SK-N-SH treated with all-trans-retinoic acid at 6 μM for 48 hours (cell line): ENCODE measurements at regions not wholly inside any gene's neighbourhood (a gene's known extent, or its start where the extent isn't known, plus 50 kb on each side); places are given as distances from the start of the nearest gene placed in this dataset.
A peak's percentile ranks its signal among the peaks of the same experiment; 100 is the strongest.

ENCODE experiments used
- ATAC-seq: fragments of 200-7000 bp; cut with Tn5 transposase; 3 replicates; pipeline ENCODE4 v1.9.1; 2020; ENCODE audit warnings: mild to moderate bottlenecking, moderate library complexity
- ARNTL ChIP-seq: fragments of 450-650 bp; formaldehyde crosslinking; IDR thresholded peaks from 2 replicates; pipeline ENCODE4 v1.5.0; 2020; ENCODE audit warnings: low read depth, mild to moderate bottlenecking, moderate library complexity, borderline replicate concordance
- BACH2 ChIP-seq: fragments of 250-450 bp; sonication (Bioruptor Pico); IDR thresholded peaks from 2 replicates; pipeline ENCODE4 v1.9.0; 2021; ENCODE audit warnings: mild to moderate bottlenecking, borderline replicate concordance
- CSDC2 ChIP-seq: fragments of 250-450 bp; sonication (Bioruptor Pico); IDR thresholded peaks from 2 replicates; pipeline ENCODE4 v1.5.0; 2020; ENCODE audit warnings: mild to moderate bottlenecking, moderate library complexity
- ESRRG ChIP-seq: fragments of 250-450 bp; sonication (Bioruptor Pico); IDR thresholded peaks from 2 replicates; pipeline ENCODE4 v1.6.1; 2021; ENCODE audit warnings: mild to moderate bottlenecking
- GLIS3 ChIP-seq: fragments of 250-450 bp; sonication (Bioruptor Pico); IDR thresholded peaks from 2 replicates; pipeline ENCODE4 v1.5.0; 2020; ENCODE audit warnings: mild to moderate bottlenecking, moderate library complexity
- ISL1 ChIP-seq: fragments of 250-450 bp; sonication (Bioruptor Pico); IDR thresholded peaks from 2 replicates; pipeline ENCODE4 v2.1.2; 2022; ENCODE audit warnings: mild to moderate bottlenecking, moderate library complexity
- OSR1 ChIP-seq: fragments of 250-450 bp; sonication (Bioruptor Pico); IDR thresholded peaks from 2 replicates; pipeline ENCODE4 v1.8.0; 2022; ENCODE audit warnings: moderate library complexity, mild to moderate bottlenecking, inconsistent platforms
- RARB ChIP-seq: fragments of 250-450 bp; sonication (Bioruptor Pico); IDR thresholded peaks from 2 replicates; pipeline ENCODE4 v1.8.0; 2021; ENCODE audit warnings: mild to moderate bottlenecking, moderate library complexity
- SNAI2 ChIP-seq: fragments of 250-450 bp; sonication (Bioruptor Pico); IDR thresholded peaks from 2 replicates; pipeline ENCODE4 v1.5.0; 2020; ENCODE audit warnings: mild to moderate bottlenecking, moderate library complexity
- TCF4 ChIP-seq: fragments of 250-450 bp; sonication (Bioruptor Pico); IDR thresholded peaks from 2 replicates; pipeline ENCODE4 v1.8.0; 2021; ENCODE audit warnings: mild to moderate bottlenecking, moderate library complexity, borderline replicate concordance
- TOX ChIP-seq: fragments of 250-450 bp; sonication (Bioruptor Pico); IDR thresholded peaks from 2 replicates; pipeline ENCODE4 v1.8.0; 2021; ENCODE audit warnings: mild to moderate bottlenecking, moderate library complexity, borderline replicate concordance
- ZC3H10 ChIP-seq: fragments of 250-450 bp; sonication (Bioruptor Pico); IDR thresholded peaks from 2 replicates; pipeline ENCODE4 v1.5.1; 2021; ENCODE audit warnings: mild to moderate bottlenecking, moderate library complexity
- ZFP3 ChIP-seq: fragments of 250-450 bp; sonication (Bioruptor Pico); IDR thresholded peaks from 2 replicates; pipeline ENCODE4 v1.5.0; 2020; ENCODE audit warnings: mild to moderate bottlenecking, moderate library complexity
- ZFP30 ChIP-seq: fragments of 450-650 bp; formaldehyde crosslinking; IDR thresholded peaks from 2 replicates; pipeline ENCODE4 v1.5.0; 2022; ENCODE audit warnings: mild to moderate bottlenecking, moderate library complexity
- ZNF70 ChIP-seq: fragments of 450-650 bp; formaldehyde crosslinking; IDR thresholded peaks from 2 replicates; pipeline ENCODE4 v1.5.0; 2020; ENCODE audit warnings: mild to moderate bottlenecking, moderate library complexity
- TF ChIP-seq, protein P1 (sequence below): fragments of 250-450 bp; sonication (Bioruptor Pico); IDR thresholded peaks from 2 replicates; pipeline ENCODE4 v1.5.0; 2020; ENCODE audit warnings: mild to moderate bottlenecking, moderate library complexity
- TF ChIP-seq, protein P2 (sequence below): fragments of 250-450 bp; sonication (Bioruptor Pico); IDR thresholded peaks from 2 replicates; pipeline ENCODE4 v1.5.1; 2020; ENCODE audit warnings: low read depth, mild to moderate bottlenecking, moderate library complexity
- TF ChIP-seq, protein P3 (sequence below): fragments of 250-450 bp; sonication (Bioruptor Pico); IDR thresholded peaks from 2 replicates; pipeline ENCODE4 v1.5.1; 2021; ENCODE audit warnings: mild to moderate bottlenecking, moderate library complexity
- TF ChIP-seq, protein P4 (sequence below): fragments of 250-450 bp; sonication (Bioruptor Pico); IDR thresholded peaks from 2 replicates; pipeline ENCODE4 v1.8.0; 2020; ENCODE audit warnings: mild to moderate bottlenecking, moderate library complexity, borderline replicate concordance

DNA sequence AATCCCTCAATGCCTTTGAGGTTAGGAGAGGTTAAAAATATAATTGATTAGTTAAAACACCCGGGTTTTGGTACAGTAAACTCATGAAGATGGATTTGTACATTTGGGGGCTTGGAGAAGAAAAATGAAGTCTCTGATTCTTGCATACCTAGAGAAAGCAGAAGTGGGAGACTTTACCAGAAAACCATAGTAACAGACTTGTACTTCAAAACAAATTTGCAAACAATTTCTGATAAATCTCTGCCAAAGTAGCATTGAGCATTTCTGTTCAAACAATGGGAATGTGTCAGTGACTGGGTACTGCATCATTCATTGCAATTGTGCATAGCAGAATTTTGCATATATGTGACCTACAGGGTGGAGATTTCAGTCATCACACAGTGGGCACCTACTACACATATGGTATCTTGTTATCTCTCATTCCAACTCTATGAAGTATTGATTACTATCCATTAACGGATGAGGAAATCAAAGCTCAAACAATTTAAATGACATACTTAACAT lies 256.9 kb downstream of the PLK2 start (continued):
- TF ChIP-seq, protein P1, sequence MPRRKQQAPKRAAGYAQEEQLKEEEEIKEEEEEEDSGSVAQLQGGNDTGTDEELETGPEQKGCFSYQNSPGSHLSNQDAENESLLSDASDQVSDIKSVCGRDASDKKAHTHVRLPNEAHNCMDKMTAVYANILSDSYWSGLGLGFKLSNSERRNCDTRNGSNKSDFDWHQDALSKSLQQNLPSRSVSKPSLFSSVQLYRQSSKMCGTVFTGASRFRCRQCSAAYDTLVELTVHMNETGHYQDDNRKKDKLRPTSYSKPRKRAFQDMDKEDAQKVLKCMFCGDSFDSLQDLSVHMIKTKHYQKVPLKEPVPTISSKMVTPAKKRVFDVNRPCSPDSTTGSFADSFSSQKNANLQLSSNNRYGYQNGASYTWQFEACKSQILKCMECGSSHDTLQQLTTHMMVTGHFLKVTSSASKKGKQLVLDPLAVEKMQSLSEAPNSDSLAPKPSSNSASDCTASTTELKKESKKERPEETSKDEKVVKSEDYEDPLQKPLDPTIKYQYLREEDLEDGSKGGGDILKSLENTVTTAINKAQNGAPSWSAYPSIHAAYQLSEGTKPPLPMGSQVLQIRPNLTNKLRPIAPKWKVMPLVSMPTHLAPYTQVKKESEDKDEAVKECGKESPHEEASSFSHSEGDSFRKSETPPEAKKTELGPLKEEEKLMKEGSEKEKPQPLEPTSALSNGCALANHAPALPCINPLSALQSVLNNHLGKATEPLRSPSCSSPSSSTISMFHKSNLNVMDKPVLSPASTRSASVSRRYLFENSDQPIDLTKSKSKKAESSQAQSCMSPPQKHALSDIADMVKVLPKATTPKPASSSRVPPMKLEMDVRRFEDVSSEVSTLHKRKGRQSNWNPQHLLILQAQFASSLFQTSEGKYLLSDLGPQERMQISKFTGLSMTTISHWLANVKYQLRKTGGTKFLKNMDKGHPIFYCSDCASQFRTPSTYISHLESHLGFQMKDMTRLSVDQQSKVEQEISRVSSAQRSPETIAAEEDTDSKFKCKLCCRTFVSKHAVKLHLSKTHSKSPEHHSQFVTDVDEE (CRISPR knock-in tag), result no peak
- no peak for TF ChIP-seq TOX (CRISPR knock-in tag)
- TF ChIP-seq ARNTL (CRISPR knock-in tag), result no peak
- no peak for TF ChIP-seq CSDC2
- TF ChIP-seq BACH2 (CRISPR knock-in tag), result no peak
- TF ChIP-seq TCF4, result no peak
- no peak for TF ChIP-seq ZNF70 (CRISPR knock-in tag)
- TF ChIP-seq ESRRG (CRISPR knock-in tag), result no peak
- TF ChIP-seq SNAI2 (CRISPR knock-in tag), result no peak
- no peak for TF ChIP-seq ZFP30 (CRISPR knock-in tag)
- no peak for TF ChIP-seq GLIS3 (CRISPR knock-in tag)
- TF ChIP-seq, protein P2, sequence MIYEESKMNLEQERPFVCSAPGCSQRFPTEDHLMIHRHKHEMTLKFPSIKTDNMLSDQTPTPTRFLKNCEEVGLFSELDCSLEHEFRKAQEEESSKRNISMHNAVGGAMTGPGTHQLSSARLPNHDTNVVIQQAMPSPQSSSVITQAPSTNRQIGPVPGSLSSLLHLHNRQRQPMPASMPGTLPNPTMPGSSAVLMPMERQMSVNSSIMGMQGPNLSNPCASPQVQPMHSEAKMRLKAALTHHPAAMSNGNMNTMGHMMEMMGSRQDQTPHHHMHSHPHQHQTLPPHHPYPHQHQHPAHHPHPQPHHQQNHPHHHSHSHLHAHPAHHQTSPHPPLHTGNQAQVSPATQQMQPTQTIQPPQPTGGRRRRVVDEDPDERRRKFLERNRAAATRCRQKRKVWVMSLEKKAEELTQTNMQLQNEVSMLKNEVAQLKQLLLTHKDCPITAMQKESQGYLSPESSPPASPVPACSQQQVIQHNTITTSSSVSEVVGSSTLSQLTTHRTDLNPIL (CRISPR knock-in tag), result no peak
- TF ChIP-seq OSR1 (CRISPR knock-in tag), result no peak

DNA sequence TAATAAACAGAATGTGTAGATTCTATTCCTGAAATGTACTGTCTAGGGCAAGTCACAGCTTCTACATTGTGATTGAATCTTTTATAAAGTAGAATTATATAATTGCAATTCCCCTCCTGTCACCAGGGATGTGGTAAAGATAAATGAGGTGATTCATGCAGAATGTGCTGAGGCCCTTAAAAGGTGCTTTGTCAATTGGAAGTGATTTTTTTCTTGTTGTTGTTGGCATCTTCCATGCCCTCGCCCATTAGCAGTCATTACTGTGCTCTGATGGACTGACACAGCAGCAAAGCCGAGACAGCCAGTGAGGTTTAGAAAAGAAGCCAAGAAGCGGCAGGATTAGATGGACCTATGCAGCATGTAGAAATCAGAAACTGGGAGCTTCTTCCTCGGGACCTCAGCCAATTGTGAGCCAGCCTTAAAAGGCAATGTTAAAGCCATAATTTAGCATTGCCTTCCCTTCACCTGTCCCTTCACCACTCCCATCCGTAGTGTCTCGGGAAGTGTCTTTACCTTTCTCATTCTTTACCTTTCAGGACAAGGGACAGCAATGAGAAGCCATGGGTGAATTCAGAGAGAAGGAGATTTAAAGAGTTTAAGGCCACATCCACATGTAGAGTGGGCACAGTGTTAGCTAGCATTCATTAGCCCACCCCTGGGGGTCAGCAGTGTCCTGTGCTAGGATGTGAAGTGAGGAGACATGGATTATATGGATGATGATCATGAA lies 257.8 kb downstream of the PLK2 start:
- TF ChIP-seq ISL1 (CRISPR knock-in tag) (peak; percentile 17; the same call in 1 of the 2 replicates), GLIS3 (CRISPR knock-in tag) (no peak)
- ATAC-seq, result no peak

DNA sequence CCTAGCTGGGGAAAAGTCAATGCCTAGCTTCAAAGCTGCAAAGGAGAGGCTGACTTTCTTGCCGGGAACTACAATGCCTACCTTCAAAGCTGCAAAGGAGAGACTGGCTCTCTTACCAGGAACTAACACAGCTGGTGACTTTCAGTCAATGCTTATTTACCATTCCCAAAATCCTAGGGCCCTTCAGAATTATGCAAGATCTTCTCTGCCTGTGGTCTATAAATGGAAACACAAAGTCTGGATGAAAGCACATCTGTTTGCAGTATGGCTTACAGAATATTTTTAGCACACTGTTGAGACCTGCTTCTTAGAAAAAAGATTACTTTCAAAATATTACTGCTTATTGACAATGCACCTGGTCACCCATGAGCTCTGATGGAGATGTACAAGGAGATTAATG lies 259.4 kb downstream of the PLK2 start:
- ATAC-seq, result no peak
- TF ChIP-seq ZC3H10 (CRISPR knock-in tag) (no peak), RARB (no peak), CSDC2 (no peak), SNAI2 (CRISPR knock-in tag) (no peak), ARNTL (CRISPR knock-in tag) (no peak)
- TF ChIP-seq, protein P1 (CRISPR knock-in tag), result no peak
- TF ChIP-seq, protein P3, sequence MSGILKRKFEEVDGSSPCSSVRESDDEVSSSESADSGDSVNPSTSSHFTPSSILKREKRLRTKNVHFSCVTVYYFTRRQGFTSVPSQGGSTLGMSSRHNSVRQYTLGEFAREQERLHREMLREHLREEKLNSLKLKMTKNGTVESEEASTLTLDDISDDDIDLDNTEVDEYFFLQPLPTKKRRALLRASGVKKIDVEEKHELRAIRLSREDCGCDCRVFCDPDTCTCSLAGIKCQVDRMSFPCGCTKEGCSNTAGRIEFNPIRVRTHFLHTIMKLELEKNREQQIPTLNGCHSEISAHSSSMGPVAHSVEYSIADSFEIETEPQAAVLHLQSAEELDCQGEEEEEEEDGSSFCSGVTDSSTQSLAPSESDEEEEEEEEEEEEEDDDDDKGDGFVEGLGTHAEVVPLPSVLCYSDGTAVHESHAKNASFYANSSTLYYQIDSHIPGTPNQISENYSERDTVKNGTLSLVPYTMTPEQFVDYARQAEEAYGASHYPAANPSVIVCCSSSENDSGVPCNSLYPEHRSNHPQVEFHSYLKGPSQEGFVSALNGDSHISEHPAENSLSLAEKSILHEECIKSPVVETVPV, result no peak

DNA sequence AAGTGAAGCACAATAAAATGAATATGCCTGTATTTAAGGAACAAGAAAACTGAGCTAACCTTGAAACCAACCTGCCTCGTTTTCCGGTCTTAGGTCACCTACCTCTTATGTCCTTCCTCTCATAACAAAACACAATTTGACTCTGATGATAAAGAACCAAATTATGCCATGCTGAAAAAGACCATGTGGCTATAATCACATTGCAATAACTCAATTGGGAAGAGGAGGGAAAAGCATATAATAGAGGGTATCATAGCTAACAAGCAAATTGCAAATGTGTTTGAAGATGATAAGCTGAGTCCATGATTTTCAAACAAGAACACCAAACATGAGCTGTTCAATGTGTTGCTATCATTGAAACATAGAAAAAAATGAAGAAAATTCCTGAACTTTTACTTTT lies 260.8 kb downstream of the PLK2 start:
- ATAC-seq, result no peak
- TF ChIP-seq, protein P1 (CRISPR knock-in tag), result peak; percentile 83
- peak; percentile 93 for TF ChIP-seq TCF4
- no peak for TF ChIP-seq ZFP30 (CRISPR knock-in tag)
- TF ChIP-seq, protein P4, sequence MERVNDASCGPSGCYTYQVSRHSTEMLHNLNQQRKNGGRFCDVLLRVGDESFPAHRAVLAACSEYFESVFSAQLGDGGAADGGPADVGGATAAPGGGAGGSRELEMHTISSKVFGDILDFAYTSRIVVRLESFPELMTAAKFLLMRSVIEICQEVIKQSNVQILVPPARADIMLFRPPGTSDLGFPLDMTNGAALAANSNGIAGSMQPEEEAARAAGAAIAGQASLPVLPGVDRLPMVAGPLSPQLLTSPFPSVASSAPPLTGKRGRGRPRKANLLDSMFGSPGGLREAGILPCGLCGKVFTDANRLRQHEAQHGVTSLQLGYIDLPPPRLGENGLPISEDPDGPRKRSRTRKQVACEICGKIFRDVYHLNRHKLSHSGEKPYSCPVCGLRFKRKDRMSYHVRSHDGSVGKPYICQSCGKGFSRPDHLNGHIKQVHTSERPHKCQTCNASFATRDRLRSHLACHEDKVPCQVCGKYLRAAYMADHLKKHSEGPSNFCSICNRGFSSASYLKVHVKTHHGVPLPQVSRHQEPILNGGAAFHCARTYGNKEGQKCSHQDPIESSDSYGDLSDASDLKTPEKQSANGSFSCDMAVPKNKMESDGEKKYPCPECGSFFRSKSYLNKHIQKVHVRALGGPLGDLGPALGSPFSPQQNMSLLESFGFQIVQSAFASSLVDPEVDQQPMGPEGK, result no peak
- TF ChIP-seq BACH2 (CRISPR knock-in tag), result no peak
- no peak for TF ChIP-seq RARB
- no peak for TF ChIP-seq ZFP3 (CRISPR knock-in tag)
- peak; percentile 80 for TF ChIP-seq ISL1 (CRISPR knock-in tag)
- TF ChIP-seq ARNTL (CRISPR knock-in tag), result no peak
- TF ChIP-seq, protein P2 (CRISPR knock-in tag), result peak; percentile 20; the same call in 1 of the 2 replicates
- TF ChIP-seq ESRRG (CRISPR knock-in tag), result 0 out of 2 replicates have a peak, but pooled peaks have one; percentile 38
